GM06990 (cell line): ENCODE measurements at regions not wholly inside any gene's neighbourhood (a gene's known extent, or its start where the extent isn't known, plus 50 kb on each side); places are given as distances from the start of the nearest gene placed in this dataset.

Source experiments
- DNase-seq: peaks from one replicate; pipeline ENCODE4 v3.0.0-alpha.2; 2011; ENCODE audit not compliant: insufficient read length; ENCODE audit errors: extremely low read depth
- H3K27me3 ChIP-seq: replicated peaks from 2 replicates; pipeline ENCODE4 v1.6.0; 2011; ENCODE audit warnings: low read length; ENCODE audit not compliant: control insufficient read depth, insufficient read depth
- H3K36me3 ChIP-seq: 2 replicates; pipeline ENCODE4 v1.5.1; 2011; ENCODE audit warnings: low read length; ENCODE audit not compliant: control insufficient read depth, insufficient read depth
- H3K4me3 ChIP-seq: replicated peaks from 2 replicates; pipeline ENCODE4 v1.5.1; 2011; ENCODE audit warnings: low read depth, mild to moderate bottlenecking, control low read depth, low read length
- CTCF ChIP-seq: IDR thresholded peaks from 2 replicates; pipeline ENCODE4 v1.5.1; 2011; ENCODE audit warnings: low read length, control low read depth, mild to moderate bottlenecking, inconsistent platforms; ENCODE audit not compliant: insufficient read depth, poor library complexity, severe bottlenecking

DNA sequence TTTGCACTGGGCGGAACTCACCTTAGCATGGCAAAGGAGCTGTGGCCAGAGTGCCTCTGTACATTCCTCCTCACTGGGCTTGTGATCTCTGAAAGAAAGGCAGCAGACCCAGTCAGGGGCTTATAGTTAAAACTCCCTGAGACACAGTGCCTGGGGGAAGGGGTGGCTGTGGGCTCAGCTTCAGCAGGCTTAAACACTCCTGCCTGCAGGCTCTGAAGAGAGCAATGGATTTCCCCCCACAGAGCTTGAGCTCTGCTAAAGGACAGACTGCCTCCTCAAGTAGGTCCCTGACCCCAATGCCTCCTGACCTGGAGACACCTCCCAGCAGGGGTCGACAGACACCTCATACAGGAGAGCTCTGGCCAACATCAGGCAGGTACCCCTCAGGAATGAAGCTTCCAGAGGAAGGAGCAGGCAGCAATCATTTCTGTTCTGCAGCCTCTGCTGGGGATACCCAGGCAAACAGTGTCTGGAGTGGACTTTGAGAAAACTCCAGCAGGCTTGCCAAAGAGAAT lies 327.5 kb upstream of the SLC16A7 start:
- no peaks in the 10 kb centered on the region for H3K27me3 ChIP-seq
- H3K4me3 ChIP-seq = no peak overlapping the region
- TF ChIP-seq CTCF = no peak
- H3K36me3 ChIP-seq = no peaks in the 10 kb centered on the region
- no peak for DNase-seq

DNA sequence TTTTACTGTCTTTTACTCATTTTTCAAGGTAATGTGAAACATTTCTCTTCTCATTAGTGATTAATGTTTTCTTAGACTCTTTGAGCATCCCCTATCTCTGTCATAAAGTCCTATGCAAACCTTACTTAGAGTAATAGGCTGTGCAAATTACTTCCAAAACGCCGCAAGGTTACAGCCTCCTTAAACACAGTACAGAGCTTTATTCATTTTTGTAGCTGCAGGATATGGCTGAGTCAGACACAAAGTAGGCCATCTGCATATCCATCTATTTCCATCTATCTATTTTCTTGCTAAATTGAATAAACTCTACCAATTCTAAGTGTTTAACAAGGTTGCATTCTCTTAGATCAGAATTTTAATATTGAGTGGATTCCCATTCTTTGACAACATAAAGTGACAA lies 335.6 kb upstream of the SLC16A7 start:
- no peak for DNase-seq
- Histone ChIP-seq H3K4me3 (no peak overlapping the region), H3K27me3 (no peaks in the 10 kb centered on the region), H3K36me3 (no peaks in the 10 kb centered on the region)
- TF ChIP-seq CTCF = no peak

DNA sequence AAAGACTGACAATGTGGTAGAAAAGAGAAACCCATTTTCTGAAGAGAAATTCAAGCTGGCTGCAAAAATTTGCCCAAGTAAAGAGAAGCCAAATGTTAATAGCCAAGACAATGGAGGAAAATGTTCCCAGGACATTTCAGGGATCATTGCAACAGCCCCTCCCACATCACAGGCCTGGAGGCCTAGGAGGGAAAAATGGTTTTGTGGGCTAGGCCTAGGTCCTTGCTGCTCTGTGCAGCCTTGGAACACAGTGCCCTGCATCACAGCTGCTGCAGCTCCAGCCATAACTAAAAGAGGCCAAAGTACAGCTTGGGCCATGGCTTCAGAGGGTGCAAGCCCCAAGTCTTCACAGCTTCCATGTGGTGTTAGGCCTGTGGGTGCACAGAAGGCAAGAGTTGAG lies 332.4 kb upstream of the LRIG3 start:
- no peak for TF ChIP-seq CTCF
- DNase-seq = no peak
- Histone ChIP-seq H3K4me3 (no peak overlapping the region), H3K27me3 (no peaks in the 10 kb centered on the region), H3K36me3 (no peaks in the 10 kb centered on the region)

- H3K4me3 ChIP-seq = no peak overlapping the region
- TF ChIP-seq CTCF = no peak
Observed at GRCh38 chr12:59250766-59251165, 330.5 kb upstream of the LRIG3 start.

DNA sequence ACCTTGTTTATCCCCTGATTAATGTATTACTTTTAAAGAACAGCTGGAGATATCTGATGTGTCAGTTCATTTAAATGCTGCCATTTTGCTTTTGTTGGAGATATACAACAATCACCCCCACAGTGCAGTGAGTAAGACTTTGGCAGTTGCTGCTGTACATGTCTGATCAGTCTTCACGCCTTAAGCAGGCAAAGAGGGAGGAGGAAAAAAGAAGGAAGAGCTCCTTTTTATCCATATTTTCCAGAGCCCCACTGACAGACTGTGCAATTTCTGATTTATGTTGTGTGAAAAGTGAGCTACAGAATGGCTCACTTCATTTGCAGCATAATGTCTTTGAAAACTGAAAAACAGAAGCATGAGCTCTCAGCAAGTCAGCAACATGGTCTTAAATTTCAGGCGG lies 319.7 kb upstream of the LRIG3 start:
- no peaks in the 10 kb centered on the region for H3K27me3 ChIP-seq
- no peak for TF ChIP-seq CTCF
- no peak overlapping the region for H3K4me3 ChIP-seq
- DNase-seq = no peak
- no peaks in the 10 kb centered on the region for H3K36me3 ChIP-seq

More at GRCh38 chr12:59250766-59251165, 330.5 kb upstream of the LRIG3 start:
- no peak for DNase-seq
- H3K27me3 ChIP-seq = no peaks in the 10 kb centered on the region
- no peaks in the 10 kb centered on the region for H3K36me3 ChIP-seq

DNA sequence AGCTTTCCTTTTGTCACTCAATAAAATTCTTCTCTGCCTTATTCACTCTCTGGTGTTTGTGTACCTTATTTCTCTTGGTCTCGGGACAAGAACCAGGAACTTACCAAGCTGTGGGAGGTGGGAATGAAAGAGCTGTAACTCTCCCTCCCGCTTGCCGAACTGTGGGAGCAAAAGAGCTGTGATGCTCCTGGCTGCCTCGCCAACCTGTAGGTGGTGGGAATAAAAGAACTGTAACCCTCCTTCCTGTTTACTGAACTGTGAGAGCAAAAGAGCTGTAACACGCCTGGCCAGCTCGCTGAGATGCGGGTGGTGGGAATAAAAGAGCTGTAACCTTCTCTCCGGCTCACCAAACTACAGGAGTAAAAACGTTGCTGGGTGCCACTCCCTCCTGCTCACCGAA lies 314.1 kb upstream of the LRIG3 start:
- no peak overlapping the region for H3K4me3 ChIP-seq
- no peaks in the 10 kb centered on the region for H3K36me3 ChIP-seq
- H3K27me3 ChIP-seq = no peaks in the 10 kb centered on the region
- TF ChIP-seq CTCF = no peak
- no peak for DNase-seq
